Keratinocyte (primary cell): ENCODE measurements at regions not wholly inside any gene's neighbourhood (a gene's known extent, or its start where the extent isn't known, plus 50 kb on each side); places are given as distances from the start of the nearest gene placed in this dataset.
A peak's percentile ranks its signal among the peaks of the same experiment; 100 is the strongest.

Experiments
- DNase-seq: peaks from one replicate; pipeline ENCODE4 v3.0.0-alpha.2; 2011; ENCODE audit warnings: low read depth, missing footprints, low spot score
- FAIRE-seq: peaks from 2 replicates; lab custom pipeline; 2011; peaks lifted over from hg19 to GRCh38; lab: Jason Lieb, UNC
- H2AFZ ChIP-seq: 2 replicates; pipeline ENCODE4 v1.6.0; 2012; ENCODE audit warnings: low read length, control low read depth, inconsistent platforms; ENCODE audit not compliant: control insufficient read depth
- H3K27ac ChIP-seq: 2 replicates; pipeline ENCODE4 v1.5.1; 2011; ENCODE audit warnings: low read length; ENCODE audit not compliant: control insufficient read depth, insufficient read depth
- H3K27me3 ChIP-seq: 3 replicates; pipeline ENCODE4 v1.6.0; 2011; ENCODE audit warnings: low read length; ENCODE audit not compliant: control insufficient read depth, insufficient read depth; ENCODE audit errors: extremely low read depth
- H3K36me3 ChIP-seq, 2 experiments: 2 replicates in 1 of 2; 3 replicates in 1 of 2; pipeline ENCODE4 v1.5.1; 2011; ENCODE audit warnings: low read length in 2 of 2, mild to moderate bottlenecking in 1 of 2; ENCODE audit not compliant: control insufficient read depth in 2 of 2, insufficient read depth in 2 of 2; ENCODE audit errors: extremely low read depth in 1 of 2
- H3K4me1 ChIP-seq: 3 replicates; pipeline ENCODE4 v1.5.1; 2011; ENCODE audit warnings: low read length; ENCODE audit not compliant: control insufficient read depth, insufficient read depth; ENCODE audit errors: extremely low read depth
- H3K4me2 ChIP-seq: 3 replicates; pipeline ENCODE4 v1.6.0; 2011; ENCODE audit warnings: low read depth, low read length; ENCODE audit not compliant: control insufficient read depth, insufficient read depth; ENCODE audit errors: extremely low read depth
- H3K4me3 ChIP-seq, 3 experiments: fragments of 200-600 bp in 1 of 3; sonication (generic) in 1 of 3; 2 replicates in 2 of 3; 3 replicates in 1 of 3; pipeline ENCODE4 v1.5.1; 2011 to 2016; ENCODE audit warnings: low read length in 3 of 3, mild to moderate bottlenecking in 3 of 3, control low read depth in 2 of 3, inconsistent platforms in 1 of 3, low read depth in 1 of 3, mixed read lengths in 1 of 3, mixed run types in 1 of 3, moderate library complexity in 1 of 3; ENCODE audit not compliant: control insufficient read depth in 2 of 3, insufficient read depth in 2 of 3; ENCODE audit errors: extremely low read depth in 1 of 3
- H3K79me2 ChIP-seq: 2 replicates; pipeline ENCODE4 v1.6.0; 2012; ENCODE audit warnings: low read length; ENCODE audit not compliant: control insufficient read depth, insufficient read depth
- H3K9ac ChIP-seq: 3 replicates; pipeline ENCODE4 v1.6.0; 2011; ENCODE audit warnings: low read length; ENCODE audit not compliant: control insufficient read depth, insufficient read depth; ENCODE audit errors: extremely low read depth
- H3K9me1 ChIP-seq: 3 replicates; pipeline ENCODE4 v1.6.0; 2011; ENCODE audit warnings: low read length; ENCODE audit not compliant: control insufficient read depth, insufficient read depth; ENCODE audit errors: extremely low read depth
- H3K9me3 ChIP-seq: 2 replicates; pipeline ENCODE4 v1.5.1; 2012; ENCODE audit warnings: low read depth, low read length; ENCODE audit not compliant: control insufficient read depth
- H4K20me1 ChIP-seq: 3 replicates; pipeline ENCODE4 v1.6.0; 2011; ENCODE audit warnings: low read length; ENCODE audit not compliant: control insufficient read depth, insufficient read depth; ENCODE audit errors: extremely low read depth
- CTCF ChIP-seq, 3 experiments: IDR thresholded peaks in 1 of 3; conservative IDR thresholded peaks in 1 of 3; optimal IDR thresholded peaks in 1 of 3; 2 replicates in 2 of 3; 3 replicates in 1 of 3; pipeline versions ENCODE3 to v1.5.1; 2011; ENCODE audit warnings: low read length in 3 of 3, mild to moderate bottlenecking in 3 of 3, moderate library complexity in 2 of 3, control low read depth in 1 of 3, inconsistent platforms in 1 of 3; ENCODE audit not compliant: insufficient read depth in 2 of 3; ENCODE audit errors: extremely low read depth in 1 of 3
- EZH2 ChIP-seq: IDR thresholded peaks from one replicate; pipeline ENCODE4 v1.6.1; 2012; ENCODE audit warnings: inconsistent platforms, mild to moderate bottlenecking, low read length, moderate library complexity
- dilution Hi-C: fragments of 300-500 bp; cut with MboI; formaldehyde crosslinking; loops from one replicate; pipeline ENCODE4 v1.7.0; 2020; ENCODE audit warnings: low sequenced_read_pairs; ENCODE audit not compliant: extremely low pct_ligation_motif_present

GRCh38 chr22:48575618-48576332 is 1251.9 kb downstream of the BRD1 start:
- H3K9me1 ChIP-seq, result no peaks in the 10 kb centered on the region
- H2AFZ ChIP-seq, result no peak overlapping the region
- FAIRE-seq, result no peak
- peaks cover 15% of the 10 kb centered on the region for H3K27me3 ChIP-seq
- peaks cover 2% of the 10 kb centered on the region for H3K9me3 ChIP-seq
- H3K79me2 ChIP-seq, result no peaks in the 10 kb centered on the region
- H3K36me3 ChIP-seq, result no peaks in the 10 kb centered on the region
- H4K20me1 ChIP-seq, result no peaks in the 10 kb centered on the region
- no peak overlapping the region for H3K4me2 ChIP-seq
- dilution Hi-C loops, result no loop called here
- no peak overlapping the region for H3K27ac ChIP-seq
- DNase-seq, result no peak
- TF ChIP-seq EZH2, result no peak
- TF ChIP-seq CTCF (optimal IDR thresholded peaks at IDR 0.05 in 1 of 3, IDR thresholded peaks at IDR 0.05 in 1 of 3, conservative IDR thresholded peaks at IDR 0.05 in 1 of 3; ENCODE audit: extremely low read depth in 1 of 3, insufficient read depth in 2 of 3, low read length in 3 of 3), result no peak
- H3K4me3 ChIP-seq, result no peak overlapping the region
- H3K9ac ChIP-seq, result no peak overlapping the region
- no peaks in the 10 kb centered on the region for H3K4me1 ChIP-seq

- dilution Hi-C loops, result no loop called here
- no peaks in the 10 kb centered on the region for H3K4me1 ChIP-seq
- TF ChIP-seq CTCF (optimal IDR thresholded peaks at IDR 0.05 in 1 of 3, IDR thresholded peaks at IDR 0.05 in 1 of 3, conservative IDR thresholded peaks at IDR 0.05 in 1 of 3; ENCODE audit: extremely low read depth in 1 of 3, insufficient read depth in 2 of 3, low read length in 3 of 3), result peak in 2 of 3 experiments; percentile 30 to 48
- peak; percentile 52 for TF ChIP-seq EZH2
- DNase-seq (no peak), FAIRE-seq (no peak)
- no peaks in the 10 kb centered on the region for H3K36me3 ChIP-seq
- H3K9ac ChIP-seq, result no peak overlapping the region
- H3K4me3 ChIP-seq, result no peak overlapping the region
- no peaks in the 10 kb centered on the region for H3K9me1 ChIP-seq
- no peaks in the 10 kb centered on the region for H3K79me2 ChIP-seq
- peaks cover 3% of the 10 kb centered on the region for H3K9me3 ChIP-seq
- H3K27me3 ChIP-seq, result peaks cover 15% of the 10 kb centered on the region
- H4K20me1 ChIP-seq, result no peaks in the 10 kb centered on the region
- no peak overlapping the region for H2AFZ ChIP-seq
- H3K27ac ChIP-seq, result no peak overlapping the region
- H3K4me2 ChIP-seq, result no peak overlapping the region
These were observed 1252.7 kb downstream of the BRD1 start for GRCh38 chr22:48574776-48575617.
